Gastroesophageal sphincter (tissue), 4 donors: ENCODE measurements at regions not wholly inside any gene's neighbourhood (a gene's known extent, or its start where the extent isn't known, plus 50 kb on each side); places are given as distances from the start of the nearest gene placed in this dataset.

ENCODE experiments used
- ATAC-seq: fragments of 150-250 bp; one replicate; pipeline ENCODE4 v1.9.1; 2016; ENCODE audit warnings: mild to moderate bottlenecking, moderate library complexity
- H3K27ac ChIP-seq, 4 donors: fragments of 200-600 bp; sonication (generic) in 3 of 4; 1 replicate in 3 of 4; 2 replicates in 1 of 4; pipeline ENCODE4 v1.5.1; 2016 to 2019
- H3K27me3 ChIP-seq: fragments of 200-600 bp; sonication (generic); one replicate; pipeline ENCODE4 v1.5.1; 2019
- H3K36me3 ChIP-seq, 2 donors: fragments of 200-600 bp; sonication (generic); one replicate each; pipeline ENCODE4 v1.5.1; 2019; ENCODE audit warnings: control low read depth in 1 of 2
- H3K4me1 ChIP-seq, 3 donors: fragments of 200-600 bp; sonication (generic); 1 replicate in 2 of 3; 2 replicates in 1 of 3; pipeline ENCODE4 v1.5.1; 2016 to 2019; ENCODE audit warnings: control low read depth in 2 of 3
- H3K4me3 ChIP-seq, 2 donors: fragments of 200-600 bp; sonication (generic); one replicate each; pipeline ENCODE4 v1.5.1; 2019; ENCODE audit warnings: mild to moderate bottlenecking in 1 of 2, moderate library complexity in 1 of 2
- H3K9me3 ChIP-seq, 3 donors: fragments of 200-600 bp; sonication (generic); one replicate each; pipeline ENCODE4 v1.5.1; 2017 to 2019; ENCODE audit warnings: control low read depth in 2 of 3
- EP300 ChIP-seq: sonication (generic); formaldehyde crosslinking; IDR thresholded peaks from one replicate; pipeline ENCODE4 v1.6.1; 2017; ENCODE audit warnings: antibody characterized with exemption, mild to moderate bottlenecking
- POLR2A ChIP-seq, 2 donors: fragments of 450-650 bp; IDR thresholded peaks; one replicate each; pipeline ENCODE4 v1.6.1; 2017; ENCODE audit warnings: antibody characterized with exemption in 2 of 2, mild to moderate bottlenecking in 2 of 2, moderate library complexity in 1 of 2
- POLR2AphosphoS5 ChIP-seq: sonication (generic); formaldehyde crosslinking; IDR thresholded peaks from one replicate; pipeline ENCODE4 v1.6.1; 2017; ENCODE audit warnings: antibody characterized with exemption
- WGBS, 2 donors: methylation state at CpG; one replicate each; pipeline ENCODE4 v1.1.5; 2018; ENCODE audit warnings: low coverage in 1 of 2; 5-methylcytosine and 5-hydroxymethylcytosine counted together
- TF ChIP-seq, protein P1 (sequence below), 4 experiments: fragments of 200-600 bp in 2 of 4; fragments of 450-650 bp in 2 of 4; sonication (generic) in 1 of 4; IDR thresholded peaks; one replicate each; pipeline ENCODE4 v1.5.1; 2017 to 2019; ENCODE audit warnings: antibody characterized with exemption in 4 of 4, mild to moderate bottlenecking in 2 of 4, moderate library complexity in 2 of 4

DNA sequence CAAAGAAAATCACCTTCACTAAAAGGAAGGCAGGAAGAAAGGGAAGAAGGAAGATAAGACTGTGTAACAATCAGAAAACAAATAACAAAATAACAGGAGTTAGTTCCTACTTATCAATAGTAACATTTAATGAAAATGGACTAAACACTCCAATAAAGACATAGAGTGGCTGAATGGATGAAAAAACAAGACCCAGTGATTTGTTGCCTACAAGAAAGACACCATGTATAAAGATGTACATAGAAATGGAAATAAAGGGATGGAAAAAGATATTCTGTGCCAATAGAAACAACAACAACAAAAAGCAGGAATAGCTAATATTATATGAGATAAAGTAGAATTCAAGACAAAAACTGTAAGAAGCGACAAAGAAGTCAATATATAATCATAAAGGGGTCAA is 116.8 kb downstream of the LURAP1L start:
- WGBS, 2 donors: 100% methylated on average over 1 of the region's 1 CpG
- H3K4me1 ChIP-seq: no peaks in the 10 kb centered on the region
- H3K27me3 ChIP-seq: no peaks in the 10 kb centered on the region
- no peaks in the 10 kb centered on the region for H3K36me3 ChIP-seq
- no peak overlapping the region for H3K4me3 ChIP-seq
- ATAC-seq: no peak
- no peak overlapping the region for H3K27ac ChIP-seq
- peaks cover 0 to 6% (median 0%) of the 10 kb centered on the region in 3 donors for H3K9me3 ChIP-seq
- TF ChIP-seq POLR2A (IDR thresholded peaks at IDR 0.05) (no peak), EP300 (no peak), POLR2AphosphoS5 (no peak)
- TF ChIP-seq, protein P1, sequence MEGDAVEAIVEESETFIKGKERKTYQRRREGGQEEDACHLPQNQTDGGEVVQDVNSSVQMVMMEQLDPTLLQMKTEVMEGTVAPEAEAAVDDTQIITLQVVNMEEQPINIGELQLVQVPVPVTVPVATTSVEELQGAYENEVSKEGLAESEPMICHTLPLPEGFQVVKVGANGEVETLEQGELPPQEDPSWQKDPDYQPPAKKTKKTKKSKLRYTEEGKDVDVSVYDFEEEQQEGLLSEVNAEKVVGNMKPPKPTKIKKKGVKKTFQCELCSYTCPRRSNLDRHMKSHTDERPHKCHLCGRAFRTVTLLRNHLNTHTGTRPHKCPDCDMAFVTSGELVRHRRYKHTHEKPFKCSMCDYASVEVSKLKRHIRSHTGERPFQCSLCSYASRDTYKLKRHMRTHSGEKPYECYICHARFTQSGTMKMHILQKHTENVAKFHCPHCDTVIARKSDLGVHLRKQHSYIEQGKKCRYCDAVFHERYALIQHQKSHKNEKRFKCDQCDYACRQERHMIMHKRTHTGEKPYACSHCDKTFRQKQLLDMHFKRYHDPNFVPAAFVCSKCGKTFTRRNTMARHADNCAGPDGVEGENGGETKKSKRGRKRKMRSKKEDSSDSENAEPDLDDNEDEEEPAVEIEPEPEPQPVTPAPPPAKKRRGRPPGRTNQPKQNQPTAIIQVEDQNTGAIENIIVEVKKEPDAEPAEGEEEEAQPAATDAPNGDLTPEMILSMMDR (IDR thresholded peaks at IDR 0.05): no peak

DNA sequence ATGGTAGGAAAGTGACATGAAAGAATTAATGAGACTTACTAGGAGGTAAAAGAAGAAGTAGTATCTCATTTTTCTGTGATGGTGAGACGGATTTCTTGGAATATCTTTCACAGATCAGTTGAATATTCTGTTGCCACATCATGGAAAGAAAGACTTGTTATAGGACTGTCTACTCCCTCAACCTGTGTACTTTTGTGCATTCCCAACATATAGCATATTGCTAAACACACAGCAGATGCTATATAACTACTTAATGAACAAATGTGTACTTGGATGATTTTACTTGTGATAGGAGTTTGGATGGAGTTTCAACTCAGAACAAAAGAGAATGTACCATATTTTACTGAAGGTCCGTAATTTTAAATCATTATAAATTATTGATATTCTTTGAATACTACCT is 128.5 kb downstream of the LURAP1L start:
- ATAC-seq: no peak
- TF ChIP-seq, protein P1 (IDR thresholded peaks at IDR 0.05): no peak
- no peak for TF ChIP-seq EP300
- no peak for TF ChIP-seq POLR2AphosphoS5
- TF ChIP-seq POLR2A (IDR thresholded peaks at IDR 0.05): no peak
- no peaks in the 10 kb centered on the region for H3K4me1 ChIP-seq
- no peak overlapping the region for H3K27ac ChIP-seq
- H3K27me3 ChIP-seq: no peaks in the 10 kb centered on the region
- no peaks in the 10 kb centered on the region for H3K36me3 ChIP-seq
- WGBS, 2 donors: 92 to 100% methylated on average over 2 of the region's 2 CpGs
- H3K9me3 ChIP-seq: peaks cover 0 to 9% (median 0%) of the 10 kb centered on the region in 3 donors
- H3K4me3 ChIP-seq: no peak overlapping the region

DNA sequence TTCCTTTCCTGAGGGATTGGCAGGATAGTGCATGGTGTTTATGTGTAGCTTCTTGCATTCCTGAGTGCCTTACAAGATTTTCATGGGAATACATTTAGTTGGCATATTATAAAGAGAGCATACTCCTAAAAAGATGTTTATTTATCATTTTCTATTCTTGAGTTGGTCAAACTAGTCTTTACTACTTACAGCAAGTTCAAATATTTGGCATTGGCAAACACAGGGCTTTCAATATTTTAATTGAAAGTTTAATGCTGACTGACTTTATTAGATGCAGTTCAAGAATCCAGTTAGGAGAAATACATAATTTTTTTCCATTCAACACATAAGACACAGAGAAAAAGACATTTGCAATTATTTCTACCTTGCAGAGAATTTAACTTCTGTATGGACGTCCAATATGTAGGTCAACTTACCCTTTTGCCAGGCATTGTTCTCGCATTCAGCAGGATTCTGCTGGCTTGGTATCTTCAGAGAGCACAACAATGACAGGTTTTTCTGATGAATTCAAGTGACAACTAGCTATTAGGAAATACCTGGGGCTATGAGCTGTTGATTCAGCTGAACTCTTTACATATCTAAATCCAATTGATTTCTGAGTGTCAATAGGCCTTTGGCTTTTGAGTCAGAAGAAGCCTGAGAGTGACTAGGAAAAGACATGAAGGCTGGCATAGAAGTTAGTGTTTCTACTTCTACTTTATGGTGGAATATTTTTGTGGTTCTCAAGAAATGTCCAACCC is 129.6 kb downstream of the LURAP1L start:
- no peaks in the 10 kb centered on the region for H3K36me3 ChIP-seq
- peaks cover 0 to 9% (median 0%) of the 10 kb centered on the region in 3 donors for H3K9me3 ChIP-seq
- H3K4me3 ChIP-seq: no peak overlapping the region
- no peak for ATAC-seq
- H3K27me3 ChIP-seq: no peaks in the 10 kb centered on the region
- no peak overlapping the region for H3K27ac ChIP-seq
- WGBS, 2 donors: 84 to 94% methylated on average over 2 of the region's 2 CpGs
- no peaks in the 10 kb centered on the region for H3K4me1 ChIP-seq
- TF ChIP-seq POLR2A (IDR thresholded peaks at IDR 0.05): no peak
- no peak for TF ChIP-seq POLR2AphosphoS5
- TF ChIP-seq, protein P1 (IDR thresholded peaks at IDR 0.05): no peak
- TF ChIP-seq EP300: no peak

DNA sequence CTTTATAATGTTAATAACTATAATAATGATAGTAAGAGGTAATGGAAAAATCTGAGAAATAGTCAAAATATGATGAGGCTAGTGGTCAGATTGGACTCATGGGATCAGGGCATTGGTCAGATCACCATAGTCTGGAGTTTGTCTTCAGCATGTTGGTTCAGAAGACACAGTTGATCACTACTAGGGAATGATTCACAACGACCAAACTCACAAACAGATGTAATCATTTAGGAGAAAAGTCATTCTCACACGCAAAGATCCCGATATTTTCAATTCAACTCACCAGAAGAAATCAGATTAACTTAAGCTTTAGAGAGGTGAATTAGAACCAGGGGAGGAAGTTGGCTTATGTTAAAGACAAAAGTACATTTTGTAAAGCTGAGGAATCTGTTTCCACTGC is 131.8 kb downstream of the LURAP1L start:
- Histone ChIP-seq H3K27ac (no peak overlapping the region), H3K9me3 (no peaks in the 10 kb centered on the region), H3K4me3 (no peak overlapping the region), H3K36me3 (no peaks in the 10 kb centered on the region), H3K4me1 (no peaks in the 10 kb centered on the region), H3K27me3 (no peaks in the 10 kb centered on the region)
- 80 to 84% methylated on average over 3 of the region's 3 CpGs for WGBS, 2 donors
- TF ChIP-seq EP300 (no peak), POLR2AphosphoS5 (no peak)
- TF ChIP-seq, protein P1 (IDR thresholded peaks at IDR 0.05): no peak
- no peak for ATAC-seq

DNA sequence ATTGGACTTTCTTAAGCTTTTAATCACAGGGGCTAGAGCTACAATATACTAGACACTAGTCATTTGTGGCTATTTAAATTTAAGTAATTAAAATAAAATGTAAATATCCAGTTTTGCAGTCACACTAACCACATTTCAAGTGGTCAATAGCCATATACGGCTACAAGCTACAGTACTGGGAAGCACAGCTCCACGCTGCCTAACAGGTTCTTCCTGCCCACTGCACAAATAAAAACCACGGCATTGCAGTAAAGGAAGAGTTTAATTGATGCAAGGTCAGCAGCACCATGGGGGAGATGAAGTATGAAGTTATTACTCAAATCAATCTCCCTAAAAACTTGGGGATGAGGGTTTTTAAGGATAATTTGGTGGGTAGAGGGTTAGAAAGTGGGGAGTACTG is 134.1 kb downstream of the LURAP1L start:
- no peak overlapping the region for H3K4me3 ChIP-seq
- no peaks in the 10 kb centered on the region for H3K27me3 ChIP-seq
- H3K36me3 ChIP-seq: no peaks in the 10 kb centered on the region
- 82% methylated on average over 3 of the region's 3 CpGs; no CpG with 5 or more reads in 1 of the 2 donors for WGBS, 2 donors
- no peak for ATAC-seq
- no peak overlapping the region for H3K27ac ChIP-seq
- TF ChIP-seq POLR2A (IDR thresholded peaks at IDR 0.05): no peak
- TF ChIP-seq, protein P1 (IDR thresholded peaks at IDR 0.05): no peak
- no peak for TF ChIP-seq EP300
- TF ChIP-seq POLR2AphosphoS5: no peak
- H3K4me1 ChIP-seq: no peaks in the 10 kb centered on the region
- H3K9me3 ChIP-seq: no peaks in the 10 kb centered on the region
